ENCODE measurements at regions not wholly inside any gene's neighbourhood (a gene's known extent, or its start where the extent isn't known, plus 50 kb on each side); places are given as distances from the start of the nearest gene placed in this dataset.

- TF ChIP-seq POLR2A (IDR thresholded peaks at IDR 0.05; ENCODE audit: borderline replicate concordance, extremely low read depth, insufficient read depth, insufficient read length) (no peak), ZNF274 (IDR thresholded peaks at IDR 0.05; ENCODE audit: low read depth, low read length) (no peak), TCF7L2 (IDR thresholded peaks at IDR 0.05; ENCODE audit: borderline replicate concordance, extremely low read depth, insufficient read depth, insufficient read length) (no peak), CTCF (IDR thresholded peaks at IDR 0.05 in 2 of 3, conservative IDR thresholded peaks at IDR 0.05 in 1 of 3; ENCODE audit: borderline replicate concordance in 1 of 3, insufficient read depth in 1 of 3, low read depth in 2 of 3, low read length in 2 of 3) (no peak), ZFX (IDR thresholded peaks at IDR 0.05) (no peak), EZH2phosphoT487 (IDR thresholded peaks at IDR 0.05; ENCODE audit: borderline replicate concordance) (no peak), EZH2 (IDR thresholded peaks at IDR 0.05) (no peak), ATF3 (IDR thresholded peaks at IDR 0.05) (no peak), REST (IDR thresholded peaks at IDR 0.05; ENCODE audit: low read depth) (no peak), POLR2AphosphoS5 (IDR thresholded peaks at IDR 0.05; ENCODE audit: low read depth, low read length) (no peak), RAD21 (IDR thresholded peaks at IDR 0.05; ENCODE audit: low read depth) (no peak), CBX3 (IDR thresholded peaks at IDR 0.05; ENCODE audit: low read depth) (no peak), MAX (IDR thresholded peaks at IDR 0.05) (no peak), SRF (IDR thresholded peaks at IDR 0.05; ENCODE audit: low read depth) (no peak)
Measured at GRCh38 chr14:51448831-51449670, 202.7 kb upstream of the FRMD6 start.
